GM18502 (cell line): ENCODE measurements at regions not wholly inside any gene's neighbourhood (a gene's known extent, or its start where the extent isn't known, plus 50 kb on each side); places are given as distances from the start of the nearest gene placed in this dataset.
"Not testable (repeated sequence)": the region's sequence is repeated elsewhere in the genome, so short reads cannot be mapped to it uniquely, and the experiment has no call there.

Source experiments
- ATAC-seq: cut with Tn5 transposase; IDR thresholded peaks from one replicate; pipeline ENCODE4 v1.9.1; 2021; ENCODE audit warnings: mild to moderate bottlenecking; ENCODE audit not compliant: unreplicated experiment, poor library complexity

DNA sequence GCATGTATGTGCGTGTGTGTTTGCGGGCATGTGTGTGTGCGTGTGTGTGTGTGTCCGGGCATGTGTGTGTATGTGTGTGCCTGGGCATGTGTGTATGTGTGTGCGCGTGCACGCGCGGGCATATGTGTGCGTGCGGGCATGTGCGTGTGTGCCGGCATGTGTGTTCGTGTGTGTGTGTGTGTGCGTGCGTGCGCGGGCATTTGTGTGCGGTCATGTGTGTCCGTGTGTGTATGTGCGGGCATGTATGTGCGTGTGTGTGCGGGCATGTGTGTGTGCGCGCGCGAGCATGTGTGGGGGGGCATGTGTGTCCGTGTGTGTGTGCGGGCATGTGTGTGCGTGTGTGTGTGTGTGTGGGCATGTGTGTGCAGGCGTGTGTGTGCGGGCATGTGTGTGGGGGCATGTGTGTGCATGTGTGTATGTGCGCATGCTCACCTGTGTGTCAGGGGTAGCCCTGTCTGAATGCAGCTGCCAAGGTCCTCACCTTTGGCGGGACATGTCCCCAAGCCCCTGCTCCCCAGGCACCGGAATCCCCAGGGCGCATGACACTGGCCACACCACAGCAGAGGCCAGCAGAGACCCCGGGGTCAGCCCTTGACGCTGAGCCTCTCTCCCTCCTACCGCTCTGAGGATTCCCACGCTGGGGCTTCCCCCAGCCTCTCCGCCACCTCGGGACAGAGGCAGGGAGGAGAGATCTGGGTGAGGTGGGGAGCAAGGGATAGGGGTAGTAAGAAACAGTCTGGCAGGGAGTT, 109.5 kb upstream of the NCOR2 start:
- ATAC-seq: no peak

DNA sequence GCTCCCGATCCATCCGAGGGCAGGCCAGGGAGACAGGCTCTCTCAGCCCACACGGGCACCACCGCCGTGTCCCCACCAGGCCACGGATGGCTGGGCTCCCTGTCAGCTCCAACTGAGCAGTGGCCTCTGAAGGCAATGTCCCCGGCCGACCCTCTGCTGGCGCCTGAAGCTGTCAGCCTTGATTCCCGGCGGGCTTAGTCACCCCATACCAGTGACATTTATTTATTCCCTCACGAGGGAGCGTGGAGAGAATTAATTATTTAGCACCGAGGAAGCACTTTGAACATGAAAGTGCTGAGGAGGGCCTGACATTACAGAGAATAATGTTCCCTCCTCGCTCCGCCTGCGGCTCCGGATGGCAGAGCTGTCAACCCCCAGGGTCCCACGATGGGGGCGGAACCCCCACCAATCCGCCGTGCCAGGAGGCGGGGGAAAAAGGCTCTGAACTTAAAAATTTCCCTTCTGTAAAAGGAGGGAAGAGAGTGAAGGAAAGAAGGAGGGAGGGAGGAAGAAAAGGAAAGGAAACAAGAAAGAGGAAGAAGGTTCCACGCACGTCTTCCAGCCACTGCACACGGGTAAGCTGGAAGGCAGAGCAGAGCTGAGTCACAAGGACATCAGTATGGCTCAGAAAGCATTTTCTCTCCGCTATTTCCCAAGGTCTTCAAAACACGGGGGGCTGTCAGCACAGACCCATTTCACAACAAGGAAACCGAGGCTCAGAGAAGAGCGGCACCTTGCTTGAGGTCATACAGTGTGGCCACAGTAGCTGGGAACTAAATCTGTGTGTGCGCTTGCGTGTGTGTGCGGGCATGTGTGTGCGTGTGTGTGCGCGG, 108.7 kb upstream of the NCOR2 start:
- no peak for ATAC-seq

DNA sequence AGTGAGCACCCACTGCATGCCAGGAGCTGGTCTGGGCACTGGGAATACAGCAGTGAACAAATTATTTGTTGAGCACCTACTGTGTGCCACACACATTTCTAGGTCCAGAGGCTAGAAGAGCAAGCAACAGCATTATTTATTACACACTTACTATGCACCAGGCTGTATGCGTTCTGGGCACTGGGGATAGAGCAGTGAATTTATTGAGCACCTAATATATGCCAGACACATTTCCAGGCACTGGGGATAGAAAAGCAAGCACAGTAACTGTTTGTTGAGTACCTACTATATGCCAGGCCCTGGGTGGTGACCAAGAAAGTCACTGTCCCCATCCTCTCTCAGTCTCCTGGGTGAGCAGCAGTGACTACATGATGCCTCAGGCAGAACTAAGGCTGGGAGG, 107.5 kb upstream of the NCOR2 start:
- ATAC-seq: no peak

DNA sequence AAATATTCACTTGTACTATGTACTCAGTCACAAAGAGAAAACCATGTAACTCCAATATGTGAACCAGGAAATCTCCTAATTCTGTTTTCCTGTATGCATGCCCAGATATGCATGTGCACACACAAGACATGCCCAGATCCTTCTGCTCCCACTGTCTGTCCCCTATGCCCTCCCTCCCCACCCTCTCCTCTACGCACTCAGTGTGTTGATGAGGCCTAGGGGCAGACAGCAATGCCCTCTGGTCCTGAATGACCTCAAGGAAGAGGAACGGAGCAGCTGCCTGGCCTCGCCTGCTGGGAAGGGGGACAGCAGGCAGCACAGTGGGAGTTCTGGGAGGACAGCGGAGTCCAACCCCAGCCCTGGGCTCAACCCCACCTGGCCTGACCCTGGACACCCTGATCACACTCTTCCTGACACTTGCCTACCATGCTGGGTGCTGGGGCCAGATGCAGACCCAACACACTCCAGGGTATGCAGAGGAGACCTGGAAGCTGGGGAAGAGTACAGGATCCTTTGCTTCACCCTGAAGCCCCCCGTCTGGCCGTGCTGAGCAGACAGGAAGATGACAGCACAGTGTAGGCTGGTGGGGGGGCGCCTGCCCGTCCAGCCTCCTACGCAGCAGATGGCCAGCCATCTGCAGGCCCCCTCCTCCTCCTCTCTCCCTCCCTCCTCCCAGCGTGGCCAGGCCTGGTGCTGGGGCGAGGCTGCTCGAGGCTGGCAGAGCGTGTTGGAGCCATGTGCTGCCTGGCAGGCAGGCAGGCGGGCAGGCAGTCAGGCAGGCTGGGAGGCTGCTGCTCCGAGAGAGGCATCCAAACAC, 106.6 kb upstream of the NCOR2 start:
- ATAC-seq: no peak

DNA sequence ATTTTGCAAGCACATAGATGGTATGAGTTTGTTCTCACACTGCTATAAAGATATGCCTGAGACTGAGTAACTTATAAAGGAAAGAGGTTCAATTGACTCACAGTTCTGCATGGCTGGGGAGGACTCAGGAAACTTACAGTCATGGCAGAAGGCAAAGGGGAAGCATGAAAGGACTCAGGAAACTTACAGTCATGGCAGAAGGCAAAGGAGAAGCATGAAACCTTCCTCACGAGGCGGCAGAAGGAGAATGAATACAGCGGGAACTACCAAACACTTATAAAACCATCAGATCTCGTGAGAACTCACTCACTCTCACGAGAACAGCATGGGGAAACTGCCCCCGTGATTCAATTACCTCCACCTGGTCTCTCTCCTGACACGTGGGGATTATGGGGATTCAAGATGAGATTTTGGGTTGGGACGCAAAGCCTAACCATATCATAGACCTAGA, 101.9 kb upstream of the NCOR2 start:
- not testable (repeated sequence) for ATAC-seq

DNA sequence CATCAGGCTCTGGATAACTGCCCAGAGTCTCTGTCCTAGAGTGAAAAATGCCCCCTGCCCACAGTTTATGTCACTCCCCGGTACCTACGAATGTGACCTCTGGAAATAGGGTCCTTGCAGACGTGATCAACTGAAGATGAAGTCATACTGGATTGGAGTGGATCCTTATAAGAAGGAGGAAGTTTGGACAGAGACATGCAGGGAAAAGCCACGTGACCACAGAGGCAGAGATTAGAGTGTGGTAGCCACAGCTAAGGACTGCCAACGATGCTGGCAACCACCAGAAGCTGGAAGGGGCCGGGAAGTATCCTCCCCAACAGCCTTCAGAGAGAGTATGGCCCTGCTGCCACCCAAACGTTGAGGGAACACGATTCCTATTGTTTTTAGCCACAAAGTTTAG, 101.2 kb upstream of the NCOR2 start:
- no peak for ATAC-seq

DNA sequence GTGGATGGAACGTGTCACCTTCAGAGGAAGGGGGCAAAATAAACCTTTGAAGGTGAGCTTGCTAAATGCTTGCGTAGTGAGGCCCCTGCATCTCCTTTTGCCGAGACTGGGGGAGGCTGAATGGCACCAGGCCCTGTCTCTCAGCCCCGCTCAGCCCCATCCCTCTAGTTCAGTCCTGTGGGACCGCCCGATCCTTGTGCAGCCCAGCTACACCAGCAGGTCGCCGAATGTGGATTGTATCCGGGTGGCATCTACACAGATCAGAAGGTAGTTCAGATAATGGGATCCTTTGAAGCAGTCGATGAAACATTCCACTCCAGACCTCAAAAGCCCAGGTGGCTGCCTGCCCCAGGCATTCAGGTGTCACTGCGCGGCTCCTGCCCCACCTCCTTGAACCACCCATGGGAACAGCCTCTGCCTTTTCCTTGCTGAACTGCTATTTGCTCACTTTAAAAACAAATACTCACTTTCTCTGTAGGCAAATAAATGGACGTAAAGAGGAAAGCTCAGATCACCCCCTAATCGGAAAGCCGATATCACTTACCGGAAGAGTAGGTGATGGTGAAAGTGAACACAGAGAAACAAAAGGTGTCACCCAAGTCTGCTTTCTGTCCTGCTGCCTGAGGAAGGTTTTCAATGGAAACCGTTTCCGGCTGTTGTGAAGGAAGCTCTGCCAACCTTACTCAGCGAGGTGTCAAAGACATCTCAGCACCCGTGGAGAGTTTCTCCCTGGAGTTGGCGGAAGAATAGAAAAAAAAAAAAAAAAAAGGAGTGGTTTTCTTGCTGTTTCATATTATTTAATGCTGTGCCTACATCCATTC, 100.3 kb upstream of the NCOR2 start:
- ATAC-seq: no peak

DNA sequence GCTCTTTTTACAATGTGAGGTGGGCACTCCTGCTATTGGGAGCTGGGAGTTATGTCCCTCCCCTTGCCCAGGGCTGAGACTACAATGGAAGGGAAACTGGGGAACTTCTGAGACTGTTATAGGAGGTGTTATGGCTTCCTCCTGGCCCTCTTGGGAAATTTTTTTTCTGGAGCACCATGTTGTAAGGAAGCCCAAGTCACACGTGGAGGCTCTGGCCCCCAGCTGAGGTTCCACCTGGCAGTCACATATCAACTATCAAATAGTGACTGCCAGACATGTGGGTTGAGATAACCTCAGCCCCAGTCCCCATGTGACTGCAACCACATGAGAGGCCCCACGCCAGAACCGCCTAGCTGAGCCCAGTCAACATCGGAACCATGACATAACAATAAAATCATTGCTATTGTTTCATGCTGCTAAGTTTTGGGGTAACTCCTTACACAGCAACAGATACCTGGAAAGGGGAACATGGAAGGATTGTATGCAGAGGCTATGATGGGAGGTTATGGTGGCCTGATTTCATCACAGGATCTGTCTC, 99.4 kb upstream of the NCOR2 start:
- ATAC-seq: no peak

DNA sequence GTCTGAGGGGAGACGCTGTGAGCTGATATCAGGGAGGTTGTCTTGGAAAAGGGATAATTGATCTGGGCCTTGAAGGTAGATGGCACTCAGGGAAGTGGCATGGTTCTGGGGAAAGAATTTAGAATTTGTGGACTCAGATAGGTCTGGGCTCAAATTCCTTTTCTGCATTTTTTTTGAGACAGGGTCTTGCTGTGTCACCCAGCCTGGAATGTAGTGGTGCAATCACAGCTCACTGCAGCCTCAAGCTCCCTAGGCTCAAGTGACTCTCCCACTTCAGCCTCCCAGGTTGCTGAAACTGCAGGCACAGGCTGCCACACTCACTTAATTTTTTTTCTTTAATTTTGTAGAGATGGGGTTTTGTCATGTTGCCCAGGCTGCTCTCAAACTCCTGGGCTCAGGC, 98.1 kb upstream of the NCOR2 start:
- ATAC-seq: no peak

DNA sequence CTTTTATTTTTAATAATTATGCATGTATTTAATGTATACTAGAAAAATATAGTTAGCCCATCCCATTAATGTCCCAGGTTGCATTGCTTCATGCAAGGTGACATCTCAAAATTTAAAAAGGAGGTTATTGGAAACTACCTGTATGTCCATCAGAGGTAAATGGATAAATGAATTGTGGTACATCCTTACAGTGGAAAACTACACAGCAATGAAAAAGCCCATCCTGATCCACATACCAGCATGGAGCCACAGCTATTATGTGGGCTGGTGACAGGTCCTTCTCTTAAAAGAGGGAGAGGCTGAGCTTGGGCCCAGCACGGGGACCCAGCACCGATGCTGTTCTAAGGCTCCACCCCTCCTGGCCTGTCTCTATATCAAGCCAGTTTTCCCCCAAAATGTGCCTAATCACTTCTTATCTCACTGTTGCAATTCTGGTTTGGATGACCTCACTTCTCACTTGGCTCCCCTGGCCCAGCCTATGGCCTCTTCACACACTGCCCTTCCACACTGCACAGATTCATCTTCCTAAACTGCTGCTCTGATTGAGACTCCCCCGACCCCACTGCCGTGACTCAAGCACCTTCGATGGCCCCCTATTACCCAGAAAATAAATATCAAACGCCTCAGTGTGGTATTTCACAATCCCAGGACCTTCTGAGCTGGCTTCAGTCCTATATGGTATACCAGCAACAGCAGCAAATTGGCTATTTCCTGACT, 97.1 kb upstream of the NCOR2 start:
- ATAC-seq: no peak

DNA sequence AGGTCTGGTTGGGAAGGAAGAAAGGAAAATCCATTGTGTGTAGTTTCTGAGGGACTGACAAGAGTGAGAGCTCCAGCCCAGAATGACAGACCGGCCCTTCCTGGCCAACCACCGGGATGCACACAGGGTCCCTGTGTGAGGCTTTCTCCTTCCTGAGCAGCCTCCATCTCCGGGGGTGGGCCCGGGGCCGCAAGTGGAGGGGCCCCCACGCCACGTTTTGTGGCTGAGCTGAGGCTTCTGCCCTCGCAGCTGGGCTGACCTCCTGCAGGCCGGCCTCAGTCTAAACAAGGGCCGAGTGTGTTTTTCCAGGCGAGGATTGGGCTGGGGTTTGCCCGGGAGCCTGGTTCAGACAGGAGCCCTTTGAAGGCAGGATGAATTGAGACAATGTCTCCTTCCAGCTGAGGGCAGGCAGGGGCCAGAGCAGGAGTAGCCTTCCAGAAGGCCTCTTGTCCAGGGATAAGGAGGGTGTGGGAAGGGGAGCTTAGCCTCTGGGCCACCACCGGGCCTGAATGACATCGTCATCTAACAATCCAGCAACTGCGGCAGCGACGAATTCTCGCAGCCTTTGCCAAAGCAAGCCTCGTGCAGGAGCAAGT, 96.5 kb upstream of the NCOR2 start:
- ATAC-seq: no peak

DNA sequence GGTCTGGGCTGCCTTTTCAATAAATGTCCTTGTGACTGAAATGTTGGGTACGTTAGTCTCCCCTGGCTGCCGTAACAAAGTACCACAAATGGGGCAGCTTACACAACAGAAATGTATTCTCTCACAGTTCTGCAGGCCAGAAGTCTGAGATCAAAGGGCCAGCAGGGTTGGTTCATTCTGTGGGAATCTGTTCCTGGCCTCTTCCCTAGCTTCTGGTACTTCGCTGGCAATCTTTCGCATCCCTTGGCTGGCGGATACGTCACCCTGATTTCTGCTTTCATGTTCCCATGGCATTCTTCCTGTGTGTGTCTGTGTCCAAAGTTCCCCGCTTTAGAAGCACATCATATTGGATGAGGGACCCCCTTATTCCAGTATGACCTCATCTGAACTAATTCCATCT, 95.8 kb upstream of the NCOR2 start:
- no peak for ATAC-seq

DNA sequence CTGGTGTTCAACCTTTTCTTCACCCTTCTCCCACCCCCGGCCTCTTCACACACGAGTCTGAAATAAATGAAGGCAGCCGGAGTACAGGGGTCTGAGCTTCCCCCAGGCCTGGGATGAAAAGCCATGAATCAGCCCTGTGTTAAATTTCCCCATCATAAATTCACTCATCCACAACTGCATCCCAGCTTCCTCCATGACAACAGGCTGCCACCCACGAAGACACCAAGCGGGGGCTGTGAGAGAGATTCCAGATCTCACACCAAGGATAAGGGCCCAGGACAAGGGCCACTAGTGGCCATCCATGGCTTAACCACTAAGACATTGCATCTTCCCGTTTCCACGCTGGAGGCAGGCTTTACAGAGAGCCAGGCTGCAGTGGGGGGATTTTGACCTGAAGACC, 93.9 kb upstream of the NCOR2 start:
- no peak for ATAC-seq

DNA sequence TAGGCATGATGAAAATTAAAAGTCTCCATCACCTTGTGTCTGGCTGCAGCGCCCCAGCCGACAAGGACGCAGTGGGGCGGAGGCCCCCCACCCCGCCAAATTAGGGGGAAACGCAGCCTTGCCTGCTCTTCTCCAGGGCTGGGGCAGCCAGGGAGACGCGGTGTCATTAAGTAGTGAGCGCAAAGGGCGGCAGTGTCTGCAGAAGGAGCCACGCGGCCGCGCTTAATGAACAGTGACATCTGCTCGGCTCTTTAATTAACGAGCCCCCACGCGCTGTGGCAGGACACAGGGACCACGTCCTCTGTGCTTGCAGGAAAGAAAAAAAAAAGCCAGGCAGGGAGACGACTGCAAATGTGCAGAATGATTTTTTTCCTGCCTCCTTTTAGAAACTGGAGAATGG, 93.4 kb upstream of the NCOR2 start:
- no peak for ATAC-seq

DNA sequence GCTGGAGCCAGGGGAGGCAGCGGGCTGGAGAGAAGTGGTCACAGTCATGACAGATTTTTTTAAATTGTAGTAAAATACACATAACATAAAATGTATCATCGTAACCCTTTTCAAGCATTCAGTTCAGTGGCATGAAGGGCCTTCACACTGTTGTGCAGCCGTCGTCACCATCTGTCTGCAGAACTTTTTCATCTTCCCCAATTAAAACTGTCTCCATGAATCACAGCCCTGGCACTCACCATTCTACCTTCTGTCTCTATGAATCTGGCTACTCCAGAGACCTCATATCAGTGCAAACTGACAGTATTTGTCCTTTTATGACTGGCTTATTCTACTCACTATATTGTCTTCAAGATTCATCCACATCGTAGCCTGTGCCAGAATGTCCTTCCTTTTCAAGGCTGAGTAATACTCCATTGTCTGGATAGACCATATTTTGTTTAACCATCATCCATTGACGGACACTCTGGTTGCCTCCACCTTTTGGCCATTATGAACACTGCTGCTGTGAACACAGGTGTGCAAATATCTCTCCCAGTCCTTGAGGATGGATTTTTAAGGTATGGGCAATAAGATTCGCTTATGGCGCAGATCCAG, 91.5 kb upstream of the NCOR2 start:
- ATAC-seq: no peak

DNA sequence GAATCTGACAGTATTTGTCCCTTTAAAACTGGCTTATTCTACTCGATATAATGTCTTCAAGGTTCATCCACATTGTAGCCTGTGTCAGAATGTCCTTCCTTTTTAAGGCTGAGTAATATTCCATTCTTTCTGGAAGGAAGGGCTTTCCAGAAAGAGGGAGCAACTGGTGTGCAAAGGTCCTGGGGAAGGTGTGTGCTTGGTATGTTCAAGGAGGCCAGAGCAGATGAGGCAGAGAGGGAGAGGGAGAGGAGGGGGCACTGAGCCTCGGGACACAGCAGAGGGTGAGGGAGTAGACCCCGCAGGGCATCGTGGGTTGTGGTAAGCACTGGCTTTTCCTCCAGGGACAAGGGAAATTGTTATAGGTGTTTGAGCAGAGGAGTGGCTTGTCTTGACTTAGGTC, 90.9 kb upstream of the NCOR2 start:
- ATAC-seq: no peak

DNA sequence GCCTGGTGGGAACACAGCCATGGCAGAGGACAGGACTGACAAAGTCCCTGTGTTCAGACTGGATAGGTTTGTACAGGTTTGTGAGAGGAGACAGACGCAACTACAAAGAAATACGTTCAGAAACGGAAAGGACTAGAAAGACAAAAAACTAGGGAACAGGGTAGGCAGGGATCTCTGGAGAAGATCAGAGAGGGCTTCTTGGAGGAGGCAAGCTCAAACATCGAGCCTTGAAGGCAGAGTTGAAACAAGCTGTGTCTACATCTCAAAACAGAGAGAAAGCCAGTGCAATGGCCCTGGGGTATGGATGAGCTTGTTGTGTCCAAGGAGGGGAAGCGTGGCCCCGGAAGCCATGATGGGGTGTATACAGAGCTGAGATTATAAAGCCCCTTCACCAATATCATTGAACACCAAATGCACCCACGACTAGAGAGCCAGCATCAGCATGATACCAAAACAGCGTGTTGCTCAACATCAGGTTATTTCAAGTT, 89.6 kb upstream of the NCOR2 start:
- ATAC-seq: no peak
